ENCODE measurements at regions not wholly inside any gene's neighbourhood (a gene's known extent, or its start where the extent isn't known, plus 50 kb on each side); places are given as distances from the start of the nearest gene placed in this dataset.

DNA sequence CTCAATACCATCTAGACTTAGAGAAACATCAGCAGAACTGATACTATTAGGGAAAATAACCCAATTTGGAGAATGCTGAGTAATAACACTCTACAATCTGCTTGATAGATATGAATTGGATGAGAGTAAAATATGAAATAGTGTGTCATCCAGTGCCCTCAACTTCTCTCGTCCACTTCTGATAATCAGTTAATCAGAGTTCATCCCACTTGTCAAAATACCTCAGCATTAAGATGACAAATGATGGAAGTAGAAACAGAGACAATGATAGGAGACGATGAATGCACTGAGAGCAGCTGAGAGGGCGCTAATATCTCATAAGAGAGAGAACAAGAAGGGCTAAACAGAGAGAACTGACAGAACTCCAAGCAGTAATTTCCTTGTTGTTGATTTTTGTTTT is 699.6 kb downstream of the EPHA7 start:
- no peak for TF ChIP-seq POLR2A (IDR thresholded peaks at IDR 0.05)
- TF ChIP-seq CTCF (IDR thresholded peaks at IDR 0.05), result no peak

Measured in thyroid gland (tissue), 4 donors.